ENCODE measurements at regions not wholly inside any gene's neighbourhood (a gene's known extent, or its start where the extent isn't known, plus 50 kb on each side); places are given as distances from the start of the nearest gene placed in this dataset.

- Mint-ChIP-seq H3K27me3 (ENCODE audit: insufficient read depth, low read depth, poor library complexity) (peaks cover 2% of the 10 kb centered on the region), H3K9me3 (no peaks in the 10 kb centered on the region)
- DNase-seq (ENCODE audit: low spot score): no peak
Observed at GRCh38 chr15:37679627-37680026, 254.8 kb upstream of the TMCO5A start.

More at GRCh38 chr15:37679627-37680026, 254.8 kb upstream of the TMCO5A start:
- TF ChIP-seq ZNF331 (CRISPR knock-in tag; IDR thresholded peaks at IDR 0.05; ENCODE audit: low read depth) (no peak), ETS1 (IDR thresholded peaks at IDR 0.05) (no peak), ZNF114 (CRISPR knock-in tag; IDR thresholded peaks at IDR 0.05) (no peak), CTCF (conservative IDR thresholded peaks at IDR 0.05; ENCODE audit: low read depth in 2 of 2) (no peak), STAT1 (IDR thresholded peaks at IDR 0.05; ENCODE audit: unreplicated experiment) (no peak), POLR2AphosphoS5 (IDR thresholded peaks at IDR 0.05; ENCODE audit: low read depth) (no peak), EZH2 (IDR thresholded peaks at IDR 0.05; ENCODE audit: low read depth, unreplicated experiment) (no peak), CREB1 (CRISPR knock-in tag; IDR thresholded peaks at IDR 0.05; ENCODE audit: low read depth) (no peak), EZH2phosphoT487 (IDR thresholded peaks at IDR 0.05; ENCODE audit: unreplicated experiment) (no peak), JUNB (IDR thresholded peaks at IDR 0.05; ENCODE audit: unreplicated experiment) (no peak)
- TF ChIP-seq, protein P1, sequence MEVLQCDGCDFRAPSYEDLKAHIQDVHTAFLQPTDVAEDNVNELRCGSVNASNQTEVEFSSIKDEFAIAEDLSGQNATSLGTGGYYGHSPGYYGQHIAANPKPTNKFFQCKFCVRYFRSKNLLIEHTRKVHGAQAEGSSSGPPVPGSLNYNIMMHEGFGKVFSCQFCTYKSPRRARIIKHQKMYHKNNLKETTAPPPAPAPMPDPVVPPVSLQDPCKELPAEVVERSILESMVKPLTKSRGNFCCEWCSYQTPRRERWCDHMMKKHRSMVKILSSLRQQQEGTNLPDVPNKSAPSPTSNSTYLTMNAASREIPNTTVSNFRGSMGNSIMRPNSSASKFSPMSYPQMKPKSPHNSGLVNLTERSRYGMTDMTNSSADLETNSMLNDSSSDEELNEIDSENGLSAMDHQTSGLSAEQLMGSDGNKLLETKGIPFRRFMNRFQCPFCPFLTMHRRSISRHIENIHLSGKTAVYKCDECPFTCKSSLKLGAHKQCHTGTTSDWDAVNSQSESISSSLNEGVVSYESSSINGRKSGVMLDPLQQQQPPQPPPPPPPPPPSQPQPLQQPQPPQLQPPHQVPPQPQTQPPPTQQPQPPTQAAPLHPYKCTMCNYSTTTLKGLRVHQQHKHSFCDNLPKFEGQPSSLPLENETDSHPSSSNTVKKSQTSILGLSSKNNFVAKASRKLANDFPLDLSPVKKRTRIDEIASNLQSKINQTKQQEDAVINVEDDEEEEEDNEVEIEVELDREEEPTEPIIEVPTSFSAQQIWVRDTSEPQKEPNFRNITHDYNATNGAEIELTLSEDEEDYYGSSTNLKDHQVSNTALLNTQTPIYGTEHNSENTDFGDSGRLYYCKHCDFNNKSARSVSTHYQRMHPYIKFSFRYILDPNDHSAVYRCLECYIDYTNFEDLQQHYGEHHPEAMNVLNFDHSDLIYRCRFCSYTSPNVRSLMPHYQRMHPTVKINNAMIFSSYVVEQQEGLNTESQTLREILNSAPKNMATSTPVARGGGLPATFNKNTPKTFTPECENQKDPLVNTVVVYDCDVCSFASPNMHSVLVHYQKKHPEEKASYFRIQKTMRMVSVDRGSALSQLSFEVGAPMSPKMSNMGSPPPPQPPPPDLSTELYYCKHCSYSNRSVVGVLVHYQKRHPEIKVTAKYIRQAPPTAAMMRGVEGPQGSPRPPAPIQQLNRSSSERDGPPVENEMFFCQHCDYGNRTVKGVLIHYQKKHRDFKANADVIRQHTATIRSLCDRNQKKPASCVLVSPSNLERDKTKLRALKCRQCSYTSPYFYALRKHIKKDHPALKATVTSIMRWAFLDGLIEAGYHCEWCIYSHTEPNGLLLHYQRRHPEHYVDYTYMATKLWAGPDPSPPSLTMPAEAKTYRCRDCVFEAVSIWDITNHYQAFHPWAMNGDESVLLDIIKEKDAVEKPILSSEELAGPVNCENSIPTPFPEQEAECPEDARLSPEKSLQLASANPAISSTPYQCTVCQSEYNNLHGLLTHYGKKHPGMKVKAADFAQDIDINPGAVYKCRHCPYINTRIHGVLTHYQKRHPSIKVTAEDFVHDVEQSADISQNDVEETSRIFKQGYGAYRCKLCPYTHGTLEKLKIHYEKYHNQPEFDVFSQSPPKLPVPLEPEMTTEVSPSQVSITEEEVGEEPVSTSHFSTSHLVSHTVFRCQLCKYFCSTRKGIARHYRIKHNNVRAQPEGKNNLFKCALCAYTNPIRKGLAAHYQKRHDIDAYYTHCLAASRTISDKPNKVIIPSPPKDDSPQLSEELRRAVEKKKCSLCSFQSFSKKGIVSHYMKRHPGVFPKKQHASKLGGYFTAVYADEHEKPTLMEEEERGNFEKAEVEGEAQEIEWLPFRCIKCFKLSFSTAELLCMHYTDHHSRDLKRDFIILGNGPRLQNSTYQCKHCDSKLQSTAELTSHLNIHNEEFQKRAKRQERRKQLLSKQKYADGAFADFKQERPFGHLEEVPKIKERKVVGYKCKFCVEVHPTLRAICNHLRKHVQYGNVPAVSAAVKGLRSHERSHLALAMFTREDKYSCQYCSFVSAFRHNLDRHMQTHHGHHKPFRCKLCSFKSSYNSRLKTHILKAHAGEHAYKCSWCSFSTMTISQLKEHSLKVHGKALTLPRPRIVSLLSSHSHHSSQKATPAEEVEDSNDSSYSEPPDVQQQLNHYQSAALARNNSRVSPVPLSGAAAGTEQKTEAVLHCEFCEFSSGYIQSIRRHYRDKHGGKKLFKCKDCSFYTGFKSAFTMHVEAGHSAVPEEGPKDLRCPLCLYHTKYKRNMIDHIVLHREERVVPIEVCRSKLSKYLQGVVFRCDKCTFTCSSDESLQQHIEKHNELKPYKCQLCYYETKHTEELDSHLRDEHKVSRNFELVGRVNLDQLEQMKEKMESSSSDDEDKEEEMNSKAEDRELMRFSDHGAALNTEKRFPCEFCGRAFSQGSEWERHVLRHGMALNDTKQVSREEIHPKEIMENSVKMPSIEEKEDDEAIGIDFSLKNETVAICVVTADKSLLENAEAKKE (CRISPR knock-in tag; IDR thresholded peaks at IDR 0.05): no peak
- TF ChIP-seq, protein P2, sequence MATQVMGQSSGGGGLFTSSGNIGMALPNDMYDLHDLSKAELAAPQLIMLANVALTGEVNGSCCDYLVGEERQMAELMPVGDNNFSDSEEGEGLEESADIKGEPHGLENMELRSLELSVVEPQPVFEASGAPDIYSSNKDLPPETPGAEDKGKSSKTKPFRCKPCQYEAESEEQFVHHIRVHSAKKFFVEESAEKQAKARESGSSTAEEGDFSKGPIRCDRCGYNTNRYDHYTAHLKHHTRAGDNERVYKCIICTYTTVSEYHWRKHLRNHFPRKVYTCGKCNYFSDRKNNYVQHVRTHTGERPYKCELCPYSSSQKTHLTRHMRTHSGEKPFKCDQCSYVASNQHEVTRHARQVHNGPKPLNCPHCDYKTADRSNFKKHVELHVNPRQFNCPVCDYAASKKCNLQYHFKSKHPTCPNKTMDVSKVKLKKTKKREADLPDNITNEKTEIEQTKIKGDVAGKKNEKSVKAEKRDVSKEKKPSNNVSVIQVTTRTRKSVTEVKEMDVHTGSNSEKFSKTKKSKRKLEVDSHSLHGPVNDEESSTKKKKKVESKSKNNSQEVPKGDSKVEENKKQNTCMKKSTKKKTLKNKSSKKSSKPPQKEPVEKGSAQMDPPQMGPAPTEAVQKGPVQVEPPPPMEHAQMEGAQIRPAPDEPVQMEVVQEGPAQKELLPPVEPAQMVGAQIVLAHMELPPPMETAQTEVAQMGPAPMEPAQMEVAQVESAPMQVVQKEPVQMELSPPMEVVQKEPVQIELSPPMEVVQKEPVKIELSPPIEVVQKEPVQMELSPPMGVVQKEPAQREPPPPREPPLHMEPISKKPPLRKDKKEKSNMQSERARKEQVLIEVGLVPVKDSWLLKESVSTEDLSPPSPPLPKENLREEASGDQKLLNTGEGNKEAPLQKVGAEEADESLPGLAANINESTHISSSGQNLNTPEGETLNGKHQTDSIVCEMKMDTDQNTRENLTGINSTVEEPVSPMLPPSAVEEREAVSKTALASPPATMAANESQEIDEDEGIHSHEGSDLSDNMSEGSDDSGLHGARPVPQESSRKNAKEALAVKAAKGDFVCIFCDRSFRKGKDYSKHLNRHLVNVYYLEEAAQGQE (IDR thresholded peaks at IDR 0.05; ENCODE audit: unreplicated experiment): no peak
- no peak overlapping the region for H3K4me3 ChIP-seq
- no peak overlapping the region for H3K4me2 ChIP-seq
- no peaks in the 10 kb centered on the region for H3K9me2 ChIP-seq (ENCODE audit: insufficient read depth)
- no peaks in the 10 kb centered on the region for H3K79me2 ChIP-seq (replicated peaks; ENCODE audit: insufficient read depth)
- Mint-ChIP-seq H3K4me3 (no peak overlapping the region), H3K4me1 (peaks cover 2% of the 10 kb centered on the region), H3K36me3 (ENCODE audit: low read depth) (no peaks in the 10 kb centered on the region), H3K27ac (no peak overlapping the region)
- ATAC-seq: no peak
- H2AFZ ChIP-seq: no peak overlapping the region
- no peaks in the 10 kb centered on the region for H3K36me3 ChIP-seq (ENCODE audit: insufficient read depth)
- no peak overlapping the region for H3K27ac ChIP-seq (ENCODE audit: low read depth)
- no peaks in the 10 kb centered on the region for H4K20me1 ChIP-seq (replicated peaks; ENCODE audit: insufficient read depth)
- H3F3A ChIP-seq (replicated peaks; ENCODE audit: low read depth): no peaks in the 10 kb centered on the region
- H3K27me3 ChIP-seq (ENCODE audit: insufficient read depth): no peaks in the 10 kb centered on the region
- no peaks in the 10 kb centered on the region for H3K4me1 ChIP-seq (ENCODE audit: insufficient read depth)

Data from GM23338 (cell line).